SK-N-SH (cell line): ENCODE measurements at regions not wholly inside any gene's neighbourhood (a gene's known extent, or its start where the extent isn't known, plus 50 kb on each side); places are given as distances from the start of the nearest gene placed in this dataset.

Experiments
- CTCF ChIA-PET: fragments of 300-600, 350-600 bp; formaldehyde crosslinking; extraction: SDS; loops from one replicate; lab custom pipeline; 2021; lab: Yijun Ruan, JAX
- POLR2A ChIA-PET: fragments of 350-600 bp; sonication (Branson Sonifier 250); formaldehyde crosslinking; extraction: SDS; loops from one replicate; lab custom pipeline; 2020; ENCODE audit warnings: antibody characterized with exemption, inconsistent platforms; lab: Yijun Ruan, JAX
- DNase-seq: peaks from one replicate; pipeline ENCODE4 v3.0.0; 2012
- H2AFZ ChIP-seq: fragments of 200-600 bp; sonication (generic); 2 replicates; pipeline ENCODE4 v1.8.1; 2016; ENCODE audit warnings: antibody characterized with exemption, mild to moderate bottlenecking, low read depth
- H3F3A ChIP-seq: fragments of 200-600 bp; sonication (generic); replicated peaks from 2 replicates; pipeline ENCODE3; 2016; ENCODE audit warnings: antibody characterized with exemption, mild to moderate bottlenecking; ENCODE audit not compliant: insufficient read depth
- H3K27ac ChIP-seq, 2 experiments: fragments of 200-500 bp in 1 of 2; fragments of 200-600 bp in 1 of 2; sonication (Bioruptor generic) in 1 of 2; sonication (generic), shearing (Covaris generic) in 1 of 2; 2 replicates each; pipeline versions ENCODE4 v1.5.1 to v1.6.1; 2014 to 2016; ENCODE audit warnings: low read depth in 2 of 2, inconsistent platforms in 1 of 2, low read length in 1 of 2, mild to moderate bottlenecking in 1 of 2, mixed read lengths in 1 of 2
- H3K27me3 ChIP-seq: fragments of 200-600 bp; sonication (generic), shearing (Covaris generic); 2 replicates; pipeline ENCODE4 v1.6.1; 2016; ENCODE audit warnings: mixed run types; ENCODE audit not compliant: insufficient read depth
- H3K36me3 ChIP-seq, 2 experiments: fragments of 200-500 bp in 1 of 2; fragments of 200-600 bp in 1 of 2; sonication (Bioruptor generic) in 1 of 2; sonication (generic) in 1 of 2; replicated peaks in 1 of 2; 2 replicates each; pipeline versions ENCODE3 to v1.5.1; 2014 to 2016; ENCODE audit warnings: low read length in 1 of 2, mild to moderate bottlenecking in 1 of 2; ENCODE audit not compliant: insufficient read depth in 2 of 2, control insufficient read depth in 1 of 2
- H3K4me1 ChIP-seq, 2 experiments: fragments of 200-500 bp in 1 of 2; fragments of 200-600 bp in 1 of 2; sonication (Bioruptor generic) in 1 of 2; sonication (generic), shearing (Covaris generic) in 1 of 2; 2 replicates each; pipeline versions ENCODE4 v1.5.1 to v1.6.1; 2014 to 2016; ENCODE audit warnings: low read depth in 1 of 2, low read length in 1 of 2, mixed run types in 1 of 2; ENCODE audit not compliant: insufficient read depth in 2 of 2, control insufficient read depth in 1 of 2
- H3K4me2 ChIP-seq: fragments of 200-600 bp; sonication (generic), shearing (Covaris generic); 2 replicates; pipeline ENCODE4 v1.6.1; 2017; ENCODE audit warnings: mixed run types
- H3K4me3 ChIP-seq, 2 experiments: fragments of 200-500 bp in 1 of 2; fragments of 200-600 bp in 1 of 2; sonication (Bioruptor generic) in 1 of 2; sonication (generic), shearing (Covaris generic) in 1 of 2; 2 replicates each; pipeline versions ENCODE4 v1.5.1 to v1.8.1; 2014 to 2016; ENCODE audit warnings: low read depth in 2 of 2, inconsistent platforms in 1 of 2, low read length in 1 of 2, mild to moderate bottlenecking in 1 of 2, mixed read lengths in 1 of 2, moderate library complexity in 1 of 2
- H3K79me2 ChIP-seq: fragments of 200-600 bp; sonication (generic); 2 replicates; pipeline ENCODE4 v1.8.1; 2017; ENCODE audit warnings: mild to moderate bottlenecking; ENCODE audit not compliant: insufficient read depth
- H3K9ac ChIP-seq: fragments of 200-600 bp; sonication (generic); 2 replicates; pipeline ENCODE4 v1.6.1; 2017; ENCODE audit warnings: mixed run types
- H3K9me2 ChIP-seq: fragments of 200-600 bp; sonication (generic); 2 replicates; pipeline ENCODE4 v1.6.1; 2017; ENCODE audit warnings: mixed run types
- H3K9me3 ChIP-seq: fragments of 200-600 bp; sonication (generic); 2 replicates; pipeline ENCODE4 v1.6.1; 2017; ENCODE audit warnings: mixed run types, mild to moderate bottlenecking, moderate library complexity
- H4K20me1 ChIP-seq: fragments of 200-600 bp; sonication (generic); 2 replicates; pipeline ENCODE4 v1.6.1; 2017; ENCODE audit warnings: mild to moderate bottlenecking, mixed run types; ENCODE audit not compliant: insufficient read depth
- CHD2 ChIP-seq: fragments of 150-350 bp; IDR thresholded peaks from 2 replicates; pipeline ENCODE4 v1.6.1; 2018; ENCODE audit warnings: low read length; ENCODE audit not compliant: partially characterized antibody
- EP300 ChIP-seq, 2 experiments: IDR thresholded peaks; 2 replicates each; pipeline versions ENCODE4 v1.4.0 to v1.6.1; 2012; ENCODE audit warnings: borderline replicate concordance in 1 of 2, low read depth in 1 of 2, low read length in 1 of 2
- FOXJ3 ChIP-seq: sonication (generic); formaldehyde crosslinking; IDR thresholded peaks from 2 replicates; pipeline ENCODE4 v1.5.1; 2020; ENCODE audit warnings: mild to moderate bottlenecking, missing genetic modification reagents
- GABPA ChIP-seq: IDR thresholded peaks from 2 replicates; pipeline ENCODE4 v1.4.0; 2012; ENCODE audit warnings: low read depth, mild to moderate bottlenecking
- GATA2 ChIP-seq: sonication (generic); formaldehyde crosslinking; IDR thresholded peaks from 2 replicates; pipeline ENCODE4 v1.5.0; 2020; ENCODE audit warnings: mild to moderate bottlenecking, missing genetic modification reagents
- MXI1 ChIP-seq: IDR thresholded peaks from 2 replicates; pipeline ENCODE4 v1.6.1; 2012; ENCODE audit warnings: mild to moderate bottlenecking, low read depth, low read length, improper control_type of control experiment
- NFIC ChIP-seq: IDR thresholded peaks from 2 replicates; pipeline ENCODE4 v1.4.0; 2012; ENCODE audit warnings: borderline replicate concordance
- NRF1 ChIP-seq: IDR thresholded peaks from 2 replicates; pipeline ENCODE4 v1.6.1; 2012; ENCODE audit warnings: low read depth, mild to moderate bottlenecking, low read length
- RAD21 ChIP-seq: IDR thresholded peaks from 2 replicates; pipeline ENCODE4 v1.6.1; 2012; ENCODE audit warnings: mild to moderate bottlenecking, low read length
- RCOR1 ChIP-seq: fragments of 150-350 bp; IDR thresholded peaks from 2 replicates; pipeline ENCODE4 v1.6.1; 2017; ENCODE audit warnings: antibody characterized with exemption, low read length
- RXRA ChIP-seq: IDR thresholded peaks from 2 replicates; pipeline ENCODE4 v1.4.0; 2012; ENCODE audit warnings: low read depth, mild to moderate bottlenecking, borderline replicate concordance
- SMC3 ChIP-seq: IDR thresholded peaks from 2 replicates; pipeline ENCODE4 v1.6.1; 2012; ENCODE audit warnings: low read depth, low read length, improper control_type of control experiment
- TCF12 ChIP-seq: IDR thresholded peaks from 2 replicates; pipeline ENCODE4 v1.4.0; 2012
- TEAD4 ChIP-seq: IDR thresholded peaks from 2 replicates; pipeline ENCODE4 v1.4.0; 2012; ENCODE audit warnings: mild to moderate bottlenecking, borderline replicate concordance; ENCODE audit not compliant: insufficient read depth
- WGBS: methylation state at CpG from one replicate; pipeline ENCODE4 v1.1.6; 2017; ENCODE audit warnings: low lambda C conversion rate; 5-methylcytosine and 5-hydroxymethylcytosine counted together
- TF ChIP-seq, protein P1 (sequence below): IDR thresholded peaks from 2 replicates; pipeline ENCODE4 v1.4.0; 2012; ENCODE audit warnings: low read depth
- TF ChIP-seq, protein P2 (sequence below): fragments of 150-350 bp; IDR thresholded peaks from 2 replicates; pipeline ENCODE4 v1.6.1; 2016; ENCODE audit warnings: mild to moderate bottlenecking, low read depth, low read length
- TF ChIP-seq, protein P3 (sequence below): fragments of 200-600 bp; sonication (generic); IDR thresholded peaks from 2 replicates; pipeline ENCODE4 v1.6.1; 2017; ENCODE audit warnings: antibody characterized with exemption, mild to moderate bottlenecking, moderate library complexity
- TF ChIP-seq, protein P4 (sequence below): fragments of 150-350 bp; IDR thresholded peaks from 2 replicates; pipeline ENCODE4 v1.6.1; 2017; ENCODE audit warnings: antibody characterized with exemption, low read length, low read depth, borderline replicate concordance
- TF ChIP-seq, protein P5 (sequence below): IDR thresholded peaks from 2 replicates; pipeline ENCODE4 v1.4.0; 2012; ENCODE audit warnings: low read depth, borderline replicate concordance
- TF ChIP-seq, protein P6 (sequence below): IDR thresholded peaks from 2 replicates; pipeline ENCODE4 v1.4.0; 2012; ENCODE audit warnings: low read depth, borderline replicate concordance

DNA sequence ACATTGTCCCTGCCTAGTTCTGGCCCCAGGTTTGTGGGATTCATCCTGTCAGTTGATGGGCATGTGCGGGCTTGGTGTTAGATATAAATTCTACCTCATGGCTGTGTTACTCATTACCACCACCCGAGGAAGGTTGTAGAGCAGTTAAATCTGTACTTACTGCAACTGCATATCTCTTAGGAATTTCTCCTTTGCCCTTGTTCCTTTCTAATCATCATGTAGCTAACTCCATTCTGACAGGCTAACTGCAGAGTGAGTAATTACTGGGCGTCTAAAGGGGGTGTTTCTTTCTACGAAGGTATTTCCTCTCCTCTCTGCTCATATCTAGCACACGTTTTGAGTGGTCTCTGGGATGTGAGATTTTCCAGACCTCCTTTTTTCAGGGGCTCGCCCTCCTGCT is 1076.7 kb downstream of the TMTC2 start:
- no peaks in the 10 kb centered on the region for H3K4me1 ChIP-seq
- H3K9me2 ChIP-seq: no peaks in the 10 kb centered on the region; the same call in 1 of the 2 replicates
- ChIA-PET CTCF (no interaction called here), POLR2A (no interaction called here)
- no peak overlapping the region for H3K9ac ChIP-seq
- H2AFZ ChIP-seq: no peak overlapping the region
- WGBS: 59% methylated on average over 6 of the region's 6 CpGs
- no peaks in the 10 kb centered on the region for H3K79me2 ChIP-seq
- H3K27me3 ChIP-seq: no peaks in the 10 kb centered on the region
- H3K4me3 ChIP-seq: no peak overlapping the region
- no peaks in the 10 kb centered on the region for H4K20me1 ChIP-seq
- no peaks in the 10 kb centered on the region for H3K9me3 ChIP-seq
- H3F3A ChIP-seq: no peaks in the 10 kb centered on the region
- no peak overlapping the region for H3K4me2 ChIP-seq
- no peak for DNase-seq
- no peak overlapping the region for H3K27ac ChIP-seq
- no peaks in the 10 kb centered on the region for H3K36me3 ChIP-seq
- TF ChIP-seq CHD2 (no peak), RCOR1 (no peak), FOXJ3 (CRISPR knock-in tag) (no peak), NRF1 (no peak), NFIC (no peak), GABPA (no peak), GATA2 (CRISPR knock-in tag) (no peak), RAD21 (no peak), MXI1 (no peak), TEAD4 (no peak), SMC3 (no peak), RXRA (no peak), EP300 (IDR thresholded peaks at IDR 0.05; ENCODE audit: borderline replicate concordance in 1 of 2, low read depth in 1 of 2, low read length in 1 of 2) (no peak), TCF12 (no peak)
- TF ChIP-seq, protein P1, sequence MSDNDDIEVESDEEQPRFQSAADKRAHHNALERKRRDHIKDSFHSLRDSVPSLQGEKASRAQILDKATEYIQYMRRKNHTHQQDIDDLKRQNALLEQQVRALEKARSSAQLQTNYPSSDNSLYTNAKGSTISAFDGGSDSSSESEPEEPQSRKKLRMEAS: no peak
- TF ChIP-seq, protein P2, sequence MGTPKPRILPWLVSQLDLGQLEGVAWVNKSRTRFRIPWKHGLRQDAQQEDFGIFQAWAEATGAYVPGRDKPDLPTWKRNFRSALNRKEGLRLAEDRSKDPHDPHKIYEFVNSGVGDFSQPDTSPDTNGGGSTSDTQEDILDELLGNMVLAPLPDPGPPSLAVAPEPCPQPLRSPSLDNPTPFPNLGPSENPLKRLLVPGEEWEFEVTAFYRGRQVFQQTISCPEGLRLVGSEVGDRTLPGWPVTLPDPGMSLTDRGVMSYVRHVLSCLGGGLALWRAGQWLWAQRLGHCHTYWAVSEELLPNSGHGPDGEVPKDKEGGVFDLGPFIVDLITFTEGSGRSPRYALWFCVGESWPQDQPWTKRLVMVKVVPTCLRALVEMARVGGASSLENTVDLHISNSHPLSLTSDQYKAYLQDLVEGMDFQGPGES: no peak
- TF ChIP-seq, protein P3, sequence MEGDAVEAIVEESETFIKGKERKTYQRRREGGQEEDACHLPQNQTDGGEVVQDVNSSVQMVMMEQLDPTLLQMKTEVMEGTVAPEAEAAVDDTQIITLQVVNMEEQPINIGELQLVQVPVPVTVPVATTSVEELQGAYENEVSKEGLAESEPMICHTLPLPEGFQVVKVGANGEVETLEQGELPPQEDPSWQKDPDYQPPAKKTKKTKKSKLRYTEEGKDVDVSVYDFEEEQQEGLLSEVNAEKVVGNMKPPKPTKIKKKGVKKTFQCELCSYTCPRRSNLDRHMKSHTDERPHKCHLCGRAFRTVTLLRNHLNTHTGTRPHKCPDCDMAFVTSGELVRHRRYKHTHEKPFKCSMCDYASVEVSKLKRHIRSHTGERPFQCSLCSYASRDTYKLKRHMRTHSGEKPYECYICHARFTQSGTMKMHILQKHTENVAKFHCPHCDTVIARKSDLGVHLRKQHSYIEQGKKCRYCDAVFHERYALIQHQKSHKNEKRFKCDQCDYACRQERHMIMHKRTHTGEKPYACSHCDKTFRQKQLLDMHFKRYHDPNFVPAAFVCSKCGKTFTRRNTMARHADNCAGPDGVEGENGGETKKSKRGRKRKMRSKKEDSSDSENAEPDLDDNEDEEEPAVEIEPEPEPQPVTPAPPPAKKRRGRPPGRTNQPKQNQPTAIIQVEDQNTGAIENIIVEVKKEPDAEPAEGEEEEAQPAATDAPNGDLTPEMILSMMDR: no peak
- TF ChIP-seq, protein P4, sequence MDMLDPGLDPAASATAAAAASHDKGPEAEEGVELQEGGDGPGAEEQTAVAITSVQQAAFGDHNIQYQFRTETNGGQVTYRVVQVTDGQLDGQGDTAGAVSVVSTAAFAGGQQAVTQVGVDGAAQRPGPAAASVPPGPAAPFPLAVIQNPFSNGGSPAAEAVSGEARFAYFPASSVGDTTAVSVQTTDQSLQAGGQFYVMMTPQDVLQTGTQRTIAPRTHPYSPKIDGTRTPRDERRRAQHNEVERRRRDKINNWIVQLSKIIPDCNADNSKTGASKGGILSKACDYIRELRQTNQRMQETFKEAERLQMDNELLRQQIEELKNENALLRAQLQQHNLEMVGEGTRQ: no peak
- TF ChIP-seq, protein P5, sequence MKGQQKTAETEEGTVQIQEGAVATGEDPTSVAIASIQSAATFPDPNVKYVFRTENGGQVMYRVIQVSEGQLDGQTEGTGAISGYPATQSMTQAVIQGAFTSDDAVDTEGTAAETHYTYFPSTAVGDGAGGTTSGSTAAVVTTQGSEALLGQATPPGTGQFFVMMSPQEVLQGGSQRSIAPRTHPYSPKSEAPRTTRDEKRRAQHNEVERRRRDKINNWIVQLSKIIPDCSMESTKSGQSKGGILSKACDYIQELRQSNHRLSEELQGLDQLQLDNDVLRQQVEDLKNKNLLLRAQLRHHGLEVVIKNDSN: no peak
- TF ChIP-seq, protein P6, sequence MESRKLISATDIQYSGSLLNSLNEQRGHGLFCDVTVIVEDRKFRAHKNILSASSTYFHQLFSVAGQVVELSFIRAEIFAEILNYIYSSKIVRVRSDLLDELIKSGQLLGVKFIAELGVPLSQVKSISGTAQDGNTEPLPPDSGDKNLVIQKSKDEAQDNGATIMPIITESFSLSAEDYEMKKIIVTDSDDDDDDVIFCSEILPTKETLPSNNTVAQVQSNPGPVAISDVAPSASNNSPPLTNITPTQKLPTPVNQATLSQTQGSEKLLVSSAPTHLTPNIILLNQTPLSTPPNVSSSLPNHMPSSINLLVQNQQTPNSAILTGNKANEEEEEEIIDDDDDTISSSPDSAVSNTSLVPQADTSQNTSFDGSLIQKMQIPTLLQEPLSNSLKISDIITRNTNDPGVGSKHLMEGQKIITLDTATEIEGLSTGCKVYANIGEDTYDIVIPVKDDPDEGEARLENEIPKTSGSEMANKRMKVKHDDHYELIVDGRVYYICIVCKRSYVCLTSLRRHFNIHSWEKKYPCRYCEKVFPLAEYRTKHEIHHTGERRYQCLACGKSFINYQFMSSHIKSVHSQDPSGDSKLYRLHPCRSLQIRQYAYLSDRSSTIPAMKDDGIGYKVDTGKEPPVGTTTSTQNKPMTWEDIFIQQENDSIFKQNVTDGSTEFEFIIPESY: no peak
- TF ChIP-seq, all 33 proteins: peak for 0
